GM12892 (cell line): ENCODE measurements at regions not wholly inside any gene's neighbourhood (a gene's known extent, or its start where the extent isn't known, plus 50 kb on each side); places are given as distances from the start of the nearest gene placed in this dataset.

Source experiments
- POLR2A ChIP-seq: IDR thresholded peaks from 2 replicates; pipeline ENCODE4 v1.6.1; 2011; ENCODE audit warnings: low read depth, low read length, control low read depth
- POLR2AphosphoS5 ChIP-seq: IDR thresholded peaks from 2 replicates; pipeline ENCODE4 v1.6.1; 2011; ENCODE audit warnings: low read depth, low read length, control low read depth

GRCh38 chr12:105911966-105912365, 226.8 kb downstream of the NUAK1 start:
- no peak for TF ChIP-seq POLR2AphosphoS5
- TF ChIP-seq POLR2A = no peak
